ENCODE measurements at regions not wholly inside any gene's neighbourhood (a gene's known extent, or its start where the extent isn't known, plus 50 kb on each side); places are given as distances from the start of the nearest gene placed in this dataset.

- peaks cover 14% of the 10 kb centered on the region for H3K9me3 Mint-ChIP-seq
- peaks cover 1% of the 10 kb centered on the region for H3K36me3 Mint-ChIP-seq
- no peak for DNase-seq (ENCODE audit: low spot score in 2 of 2, unreplicated experiment in 2 of 2)
- no peak overlapping the region for H3K4me3 Mint-ChIP-seq
- H3K27me3 Mint-ChIP-seq (ENCODE audit: low read depth) = no peaks in the 10 kb centered on the region
- no peak for TF ChIP-seq CTCF (IDR thresholded peaks at IDR 0.05; ENCODE audit: unreplicated experiment)
- no peaks in the 10 kb centered on the region for H3K4me1 Mint-ChIP-seq
- H3K27ac Mint-ChIP-seq = no peak overlapping the region
Measured at GRCh38 chr10:54961040-54961439, 160.0 kb upstream of the PCDH15 start.

GRCh38 chr10:54958844-54959243 lies 157.8 kb upstream of the PCDH15 start:
- Mint-ChIP-seq H3K36me3 (peaks cover 1% of the 10 kb centered on the region), H3K27ac (no peak overlapping the region), H3K27me3 (ENCODE audit: low read depth) (no peaks in the 10 kb centered on the region), H3K4me1 (no peaks in the 10 kb centered on the region), H3K4me3 (no peak overlapping the region), H3K9me3 (peaks cover 13% of the 10 kb centered on the region)
- no peak for DNase-seq (ENCODE audit: low spot score in 2 of 2, unreplicated experiment in 2 of 2)
- TF ChIP-seq CTCF (IDR thresholded peaks at IDR 0.05; ENCODE audit: unreplicated experiment) = no peak

GRCh38 chr10:54947605-54948004 lies 146.6 kb upstream of the PCDH15 start:
- TF ChIP-seq CTCF (IDR thresholded peaks at IDR 0.05; ENCODE audit: unreplicated experiment) = no peak
- DNase-seq (ENCODE audit: low spot score in 2 of 2, unreplicated experiment in 2 of 2) = no peak
- peaks cover 13% of the 10 kb centered on the region for H3K9me3 Mint-ChIP-seq
- H3K4me3 Mint-ChIP-seq = no peak overlapping the region
- no peaks in the 10 kb centered on the region for H3K36me3 Mint-ChIP-seq
- H3K27me3 Mint-ChIP-seq (ENCODE audit: low read depth) = no peaks in the 10 kb centered on the region
- H3K4me1 Mint-ChIP-seq = no peaks in the 10 kb centered on the region
- no peak overlapping the region for H3K27ac Mint-ChIP-seq

GRCh38 chr10:54940418-54940817 lies 139.4 kb upstream of the PCDH15 start:
- H3K9me3 Mint-ChIP-seq = peaks cover 11% of the 10 kb centered on the region
- H3K27ac Mint-ChIP-seq = no peak overlapping the region
- no peak for DNase-seq (ENCODE audit: low spot score in 2 of 2, unreplicated experiment in 2 of 2)
- no peak overlapping the region for H3K4me3 Mint-ChIP-seq
- H3K27me3 Mint-ChIP-seq (ENCODE audit: low read depth) = no peaks in the 10 kb centered on the region
- TF ChIP-seq CTCF (IDR thresholded peaks at IDR 0.05; ENCODE audit: unreplicated experiment) = no peak
- H3K4me1 Mint-ChIP-seq = no peaks in the 10 kb centered on the region
- H3K36me3 Mint-ChIP-seq = peaks cover 3% of the 10 kb centered on the region

- H3K9me3 Mint-ChIP-seq = peaks cover 36% of the 10 kb centered on the region
- DNase-seq (ENCODE audit: low spot score in 2 of 2, unreplicated experiment in 2 of 2) = no peak
- H3K4me1 Mint-ChIP-seq = no peaks in the 10 kb centered on the region
- no peak for TF ChIP-seq CTCF (IDR thresholded peaks at IDR 0.05; ENCODE audit: unreplicated experiment)
- H3K4me3 Mint-ChIP-seq = no peak overlapping the region
- no peaks in the 10 kb centered on the region for H3K36me3 Mint-ChIP-seq
- no peaks in the 10 kb centered on the region for H3K27me3 Mint-ChIP-seq (ENCODE audit: low read depth)
- no peak overlapping the region for H3K27ac Mint-ChIP-seq
Measured at GRCh38 chr10:54914049-54914448, 113.0 kb upstream of the PCDH15 start.

GRCh38 chr10:54909165-54909564 lies 108.1 kb upstream of the PCDH15 start:
- no peak for TF ChIP-seq CTCF (IDR thresholded peaks at IDR 0.05; ENCODE audit: unreplicated experiment)
- no peak overlapping the region for H3K4me3 Mint-ChIP-seq
- H3K36me3 Mint-ChIP-seq = no peaks in the 10 kb centered on the region
- H3K27me3 Mint-ChIP-seq (ENCODE audit: low read depth) = no peaks in the 10 kb centered on the region
- no peak overlapping the region for H3K27ac Mint-ChIP-seq
- H3K9me3 Mint-ChIP-seq = peaks cover 27% of the 10 kb centered on the region
- no peak for DNase-seq (ENCODE audit: low spot score in 2 of 2, unreplicated experiment in 2 of 2)
- H3K4me1 Mint-ChIP-seq = peaks cover 7% of the 10 kb centered on the region
